Neural cell (in vitro differentiated cells): ENCODE measurements at regions not wholly inside any gene's neighbourhood (a gene's known extent, or its start where the extent isn't known, plus 50 kb on each side); places are given as distances from the start of the nearest gene placed in this dataset.

ENCODE experiments used
- H2AFZ ChIP-seq: fragments of 200-600, 300-800 bp; sonication (generic), shearing (Covaris generic); 2 replicates; pipeline ENCODE4 v1.6.0; 2014; ENCODE audit warnings: low read depth, mild to moderate bottlenecking, antibody characterized with exemption, low read length, moderate library complexity
- H3F3A ChIP-seq: fragments of 200-600 bp; shearing (Covaris generic); 2 replicates; pipeline ENCODE4 v1.6.1; 2016; ENCODE audit warnings: mild to moderate bottlenecking, moderate library complexity, mixed read lengths, antibody characterized with exemption, low read length; ENCODE audit not compliant: insufficient read depth, poor library complexity, severe bottlenecking
- H3K27ac ChIP-seq: fragments of 200-600, 300-800 bp; sonication (generic), shearing (Covaris generic); 2 replicates; pipeline ENCODE4 v1.5.1; 2014; ENCODE audit warnings: mild to moderate bottlenecking, low read length, moderate library complexity
- H3K27me3 ChIP-seq: fragments of 300-800, 200-600 bp; sonication (generic), shearing (Covaris generic); 2 replicates; pipeline ENCODE4 v1.6.0; 2014; ENCODE audit warnings: mild to moderate bottlenecking, low read depth, low read length, moderate library complexity; ENCODE audit not compliant: insufficient read depth
- H3K36me3 ChIP-seq: fragments of 300-800, 200-600 bp; sonication (generic), shearing (Covaris generic); 2 replicates; pipeline ENCODE4 v1.5.1; 2014; ENCODE audit warnings: mild to moderate bottlenecking, antibody characterized with exemption, low read length, moderate library complexity; ENCODE audit not compliant: insufficient read depth
- H3K4me2 ChIP-seq: fragments of 300-800, 200-600 bp; sonication (generic), shearing (Covaris generic); 2 replicates; pipeline ENCODE4 v1.6.0; 2014; ENCODE audit warnings: mild to moderate bottlenecking, low read length
- H3K4me3 ChIP-seq: fragments of 300-800, 200-600 bp; sonication (generic), shearing (Covaris generic); 2 replicates; pipeline ENCODE4 v1.5.1; 2014; ENCODE audit warnings: mild to moderate bottlenecking, low read length, moderate library complexity
- H3K79me2 ChIP-seq: fragments of 200-600 bp; shearing (Covaris generic); replicated peaks from 2 replicates; pipeline ENCODE4 v1.6.0; 2014; ENCODE audit warnings: mild to moderate bottlenecking, low read length, moderate library complexity; ENCODE audit not compliant: insufficient read depth
- H3K9ac ChIP-seq: fragments of 300-800, 200-600 bp; sonication (generic), shearing (Covaris generic); 2 replicates; pipeline ENCODE4 v1.6.1; 2016; ENCODE audit warnings: mild to moderate bottlenecking, low read length, mixed read lengths
- H3K9me2 ChIP-seq: fragments of 200-600 bp; shearing (Covaris generic); 2 replicates; pipeline ENCODE4 v1.6.1; 2016; ENCODE audit warnings: mild to moderate bottlenecking, low read length, mixed read lengths; ENCODE audit not compliant: insufficient read depth
- H3K9me3 ChIP-seq: fragments of 200-600, 300-800 bp; sonication (generic), shearing (Covaris generic); 2 replicates; pipeline ENCODE4 v1.6.1; 2016; ENCODE audit warnings: mild to moderate bottlenecking, mixed run types, low read length, moderate library complexity, mixed read lengths
- H4K20me1 ChIP-seq: fragments of 200-600 bp; shearing (Covaris generic); 2 replicates; pipeline ENCODE4 v1.6.1; 2016; ENCODE audit warnings: mild to moderate bottlenecking, mixed run types; ENCODE audit not compliant: insufficient read depth
- EP300 ChIP-seq: fragments of 450-650 bp; conservative IDR thresholded peaks from 2 replicates; pipeline ENCODE4 v1.6.1; 2014; ENCODE audit warnings: antibody characterized with exemption, mild to moderate bottlenecking, moderate library complexity; ENCODE audit not compliant: poor library complexity, severe bottlenecking
- EZH2 ChIP-seq: fragments of 200-600, 300-800 bp; shearing (Covaris generic), sonication (generic); IDR thresholded peaks from 2 replicates; pipeline ENCODE4 v1.6.1; 2014; ENCODE audit warnings: antibody characterized with exemption, low read length, borderline replicate concordance, mild to moderate bottlenecking; ENCODE audit not compliant: insufficient read depth, poor library complexity, severe bottlenecking
- MXI1 ChIP-seq: fragments of 450-650 bp; conservative IDR thresholded peaks from 2 replicates; pipeline ENCODE4 v1.6.1; 2014; ENCODE audit warnings: antibody characterized with exemption, mild to moderate bottlenecking; ENCODE audit not compliant: poor library complexity, severe bottlenecking
- POLR2AphosphoS5 ChIP-seq: IDR thresholded peaks from 2 replicates; pipeline ENCODE4 v1.6.1; 2012
- RAD21 ChIP-seq: fragments of 450-650 bp; conservative IDR thresholded peaks from 2 replicates; pipeline ENCODE4 v1.6.1; 2014; ENCODE audit warnings: antibody characterized with exemption, mild to moderate bottlenecking, moderate library complexity
- REST ChIP-seq: IDR thresholded peaks from 2 replicates; pipeline ENCODE4 v1.6.1; 2012; ENCODE audit warnings: borderline replicate concordance
- SMC3 ChIP-seq: fragments of 450-650 bp; conservative IDR thresholded peaks from 2 replicates; pipeline ENCODE4 v1.6.1; 2014; ENCODE audit warnings: antibody characterized with exemption, mild to moderate bottlenecking, moderate library complexity; ENCODE audit not compliant: poor library complexity
- TAF1 ChIP-seq: IDR thresholded peaks from 2 replicates; pipeline ENCODE4 v1.6.1; 2012; ENCODE audit warnings: low read depth
- TF ChIP-seq, protein P1 (sequence below): fragments of 450-650 bp; IDR thresholded peaks from 2 replicates; pipeline ENCODE4 v1.5.1; 2014; ENCODE audit warnings: antibody characterized with exemption, mild to moderate bottlenecking, moderate library complexity; ENCODE audit not compliant: poor library complexity, severe bottlenecking

DNA sequence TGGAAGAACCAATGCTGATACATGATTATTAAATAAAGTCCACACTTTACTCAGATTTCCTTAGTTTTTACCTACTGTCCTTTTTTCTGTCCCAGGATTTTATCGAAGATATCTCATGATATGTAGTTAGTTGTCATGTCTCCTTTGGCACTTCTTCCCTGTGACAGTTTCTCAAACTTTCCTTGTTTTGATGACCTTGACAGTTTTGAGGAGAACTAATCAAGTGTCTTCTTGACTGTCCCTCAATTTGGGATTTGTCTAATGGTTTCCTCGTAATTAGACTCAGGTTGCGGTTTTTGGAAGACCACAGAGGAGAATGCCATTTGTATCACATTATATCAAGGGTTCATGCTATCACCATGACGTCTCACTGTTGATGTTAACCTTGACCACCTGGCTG lies 483.1 kb upstream of the ZNF608 start:
- Histone ChIP-seq H3K4me3 (no peak overlapping the region), H3K27me3 (no peaks in the 10 kb centered on the region), H3F3A (no peaks in the 10 kb centered on the region), H3K36me3 (no peaks in the 10 kb centered on the region), H3K9me3 (no peaks in the 10 kb centered on the region), H3K27ac (no peak overlapping the region), H4K20me1 (no peaks in the 10 kb centered on the region), H3K4me2 (no peak overlapping the region), H2AFZ (no peak overlapping the region), H3K9ac (no peak overlapping the region), H3K79me2 (no peaks in the 10 kb centered on the region), H3K9me2 (no peaks in the 10 kb centered on the region)
- TF ChIP-seq, protein P1, sequence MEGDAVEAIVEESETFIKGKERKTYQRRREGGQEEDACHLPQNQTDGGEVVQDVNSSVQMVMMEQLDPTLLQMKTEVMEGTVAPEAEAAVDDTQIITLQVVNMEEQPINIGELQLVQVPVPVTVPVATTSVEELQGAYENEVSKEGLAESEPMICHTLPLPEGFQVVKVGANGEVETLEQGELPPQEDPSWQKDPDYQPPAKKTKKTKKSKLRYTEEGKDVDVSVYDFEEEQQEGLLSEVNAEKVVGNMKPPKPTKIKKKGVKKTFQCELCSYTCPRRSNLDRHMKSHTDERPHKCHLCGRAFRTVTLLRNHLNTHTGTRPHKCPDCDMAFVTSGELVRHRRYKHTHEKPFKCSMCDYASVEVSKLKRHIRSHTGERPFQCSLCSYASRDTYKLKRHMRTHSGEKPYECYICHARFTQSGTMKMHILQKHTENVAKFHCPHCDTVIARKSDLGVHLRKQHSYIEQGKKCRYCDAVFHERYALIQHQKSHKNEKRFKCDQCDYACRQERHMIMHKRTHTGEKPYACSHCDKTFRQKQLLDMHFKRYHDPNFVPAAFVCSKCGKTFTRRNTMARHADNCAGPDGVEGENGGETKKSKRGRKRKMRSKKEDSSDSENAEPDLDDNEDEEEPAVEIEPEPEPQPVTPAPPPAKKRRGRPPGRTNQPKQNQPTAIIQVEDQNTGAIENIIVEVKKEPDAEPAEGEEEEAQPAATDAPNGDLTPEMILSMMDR = no peak
- TF ChIP-seq SMC3 (no peak), TAF1 (no peak), POLR2AphosphoS5 (no peak), EP300 (no peak), RAD21 (no peak), REST (no peak), EZH2 (no peak), MXI1 (no peak)

DNA sequence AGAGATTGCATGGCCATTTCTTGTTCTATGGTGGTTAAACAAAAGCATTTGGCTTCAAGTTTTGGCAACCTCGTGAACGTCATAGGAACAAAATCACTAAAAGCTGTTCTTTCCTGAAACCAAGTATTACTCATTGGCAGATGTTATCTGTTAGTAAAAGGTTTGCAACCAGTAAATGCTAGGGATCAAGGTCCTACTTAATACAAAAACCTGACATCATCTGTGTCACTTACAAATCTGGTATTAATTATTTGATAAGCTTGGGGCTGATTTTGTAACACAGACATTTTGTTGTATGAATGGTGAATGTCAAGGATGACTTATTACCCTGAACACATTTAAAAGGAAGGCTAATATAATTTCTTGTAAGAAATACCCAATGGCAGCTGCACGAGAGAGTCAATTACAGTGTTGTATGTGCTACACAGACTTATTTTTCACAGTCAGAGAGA lies 486.4 kb upstream of the ZNF608 start:
- no peak overlapping the region for H2AFZ ChIP-seq
- H3K27me3 ChIP-seq = no peaks in the 10 kb centered on the region
- H3K9ac ChIP-seq = no peak overlapping the region
- no peak overlapping the region for H3K4me2 ChIP-seq
- no peaks in the 10 kb centered on the region for H3F3A ChIP-seq
- H3K9me3 ChIP-seq = no peaks in the 10 kb centered on the region
- no peaks in the 10 kb centered on the region for H4K20me1 ChIP-seq
- H3K27ac ChIP-seq = no peak overlapping the region
- H3K79me2 ChIP-seq = no peaks in the 10 kb centered on the region
- H3K36me3 ChIP-seq = no peaks in the 10 kb centered on the region
- TF ChIP-seq TAF1 = no peak
- TF ChIP-seq, protein P1 = no peak
- TF ChIP-seq REST = no peak
- no peak for TF ChIP-seq EZH2
- no peak for TF ChIP-seq POLR2AphosphoS5
- TF ChIP-seq EP300 = no peak
- TF ChIP-seq RAD21 = no peak
- TF ChIP-seq MXI1 = no peak
- no peak for TF ChIP-seq SMC3
- no peak overlapping the region for H3K4me3 ChIP-seq
- no peaks in the 10 kb centered on the region for H3K9me2 ChIP-seq
